Type B pancreatic cell (in vitro differentiated cells): ENCODE measurements at regions not wholly inside any gene's neighbourhood (a gene's known extent, or its start where the extent isn't known, plus 50 kb on each side); places are given as distances from the start of the nearest gene placed in this dataset.

Experiments used
- DNase-seq: peaks from one replicate; pipeline ENCODE4 v3.0.0; 2021; ENCODE audit warnings: mixed read lengths; ENCODE audit not compliant: unreplicated experiment; ENCODE audit errors: extremely low spot score
- H3K27ac Mint-ChIP-seq: 2 replicates; pipeline ENCODE4 v1.8.0; 2021; ENCODE audit warnings: mild to moderate bottlenecking, mixed read lengths
- H3K27me3 Mint-ChIP-seq: 2 replicates; pipeline ENCODE4 v1.8.0; 2021; ENCODE audit warnings: mixed read lengths
- H3K36me3 Mint-ChIP-seq: 2 replicates; pipeline ENCODE4 v1.8.0; 2021; ENCODE audit warnings: mixed read lengths
- H3K4me1 Mint-ChIP-seq: one replicate; pipeline ENCODE4 v1.8.0; 2021; ENCODE audit warnings: mixed read lengths; ENCODE audit not compliant: unreplicated experiment
- H3K4me3 Mint-ChIP-seq: 2 replicates; pipeline ENCODE4 v1.8.0; 2021; ENCODE audit warnings: mild to moderate bottlenecking, mixed read lengths
- H3K9me3 Mint-ChIP-seq: 2 replicates; pipeline ENCODE4 v1.8.0; 2021; ENCODE audit warnings: mixed read lengths
- CTCF ChIP-seq: fragments of 200-600 bp; sonication (generic); conservative IDR thresholded peaks from 2 replicates; pipeline ENCODE4 v1.5.0; 2021; ENCODE audit warnings: antibody characterized with exemption, mild to moderate bottlenecking

GRCh38 chr3:82294609-82295008, 533.2 kb upstream of the GBE1 start:
- H3K36me3 Mint-ChIP-seq = no peaks in the 10 kb centered on the region
- H3K9me3 Mint-ChIP-seq = no peaks in the 10 kb centered on the region
- no peak for DNase-seq
- H3K27ac Mint-ChIP-seq = no peak overlapping the region
- H3K4me1 Mint-ChIP-seq = no peaks in the 10 kb centered on the region
- no peak for TF ChIP-seq CTCF
- H3K4me3 Mint-ChIP-seq = no peak overlapping the region
- no peaks in the 10 kb centered on the region for H3K27me3 Mint-ChIP-seq

- H3K27ac Mint-ChIP-seq = no peak overlapping the region
- H3K9me3 Mint-ChIP-seq = no peaks in the 10 kb centered on the region
- H3K4me3 Mint-ChIP-seq = no peak overlapping the region
- no peaks in the 10 kb centered on the region for H3K36me3 Mint-ChIP-seq
- H3K4me1 Mint-ChIP-seq = no peaks in the 10 kb centered on the region
- no peak for TF ChIP-seq CTCF
- H3K27me3 Mint-ChIP-seq = no peaks in the 10 kb centered on the region
- no peak for DNase-seq
Observed at GRCh38 chr3:82293867-82294266, 532.4 kb upstream of the GBE1 start.

GRCh38 chr3:82293435-82293834, 532.0 kb upstream of the GBE1 start:
- no peak for DNase-seq
- H3K36me3 Mint-ChIP-seq = no peaks in the 10 kb centered on the region
- no peak overlapping the region for H3K27ac Mint-ChIP-seq
- H3K27me3 Mint-ChIP-seq = no peaks in the 10 kb centered on the region
- H3K4me1 Mint-ChIP-seq = no peaks in the 10 kb centered on the region
- no peaks in the 10 kb centered on the region for H3K9me3 Mint-ChIP-seq
- no peak for TF ChIP-seq CTCF
- H3K4me3 Mint-ChIP-seq = no peak overlapping the region

GRCh38 chr3:82287562-82287961, 526.1 kb upstream of the GBE1 start:
- no peak overlapping the region for H3K4me3 Mint-ChIP-seq
- no peaks in the 10 kb centered on the region for H3K36me3 Mint-ChIP-seq
- H3K27me3 Mint-ChIP-seq = no peaks in the 10 kb centered on the region
- TF ChIP-seq CTCF = no peak
- no peaks in the 10 kb centered on the region for H3K9me3 Mint-ChIP-seq
- H3K27ac Mint-ChIP-seq = no peak overlapping the region
- no peaks in the 10 kb centered on the region for H3K4me1 Mint-ChIP-seq
- DNase-seq = no peak

GRCh38 chr3:82281205-82281604, 519.8 kb upstream of the GBE1 start:
- H3K9me3 Mint-ChIP-seq = no peaks in the 10 kb centered on the region
- no peak overlapping the region for H3K27ac Mint-ChIP-seq
- no peak for TF ChIP-seq CTCF
- DNase-seq = no peak
- no peaks in the 10 kb centered on the region for H3K4me1 Mint-ChIP-seq
- H3K4me3 Mint-ChIP-seq = no peak overlapping the region
- H3K36me3 Mint-ChIP-seq = no peaks in the 10 kb centered on the region
- H3K27me3 Mint-ChIP-seq = no peaks in the 10 kb centered on the region

- peaks cover 7% of the 10 kb centered on the region for H3K9me3 Mint-ChIP-seq
- no peak for TF ChIP-seq CTCF
Observed at GRCh38 chr3:82276992-82277391, 515.5 kb upstream of the GBE1 start.

More at GRCh38 chr3:82276992-82277391, 515.5 kb upstream of the GBE1 start:
- Mint-ChIP-seq H3K27me3 (no peaks in the 10 kb centered on the region), H3K27ac (no peak overlapping the region), H3K36me3 (no peaks in the 10 kb centered on the region), H3K4me1 (no peaks in the 10 kb centered on the region), H3K4me3 (no peak overlapping the region)
- DNase-seq = no peak
